ENCODE measurements at regions not wholly inside any gene's neighbourhood (a gene's known extent, or its start where the extent isn't known, plus 50 kb on each side); places are given as distances from the start of the nearest gene placed in this dataset.

DNA sequence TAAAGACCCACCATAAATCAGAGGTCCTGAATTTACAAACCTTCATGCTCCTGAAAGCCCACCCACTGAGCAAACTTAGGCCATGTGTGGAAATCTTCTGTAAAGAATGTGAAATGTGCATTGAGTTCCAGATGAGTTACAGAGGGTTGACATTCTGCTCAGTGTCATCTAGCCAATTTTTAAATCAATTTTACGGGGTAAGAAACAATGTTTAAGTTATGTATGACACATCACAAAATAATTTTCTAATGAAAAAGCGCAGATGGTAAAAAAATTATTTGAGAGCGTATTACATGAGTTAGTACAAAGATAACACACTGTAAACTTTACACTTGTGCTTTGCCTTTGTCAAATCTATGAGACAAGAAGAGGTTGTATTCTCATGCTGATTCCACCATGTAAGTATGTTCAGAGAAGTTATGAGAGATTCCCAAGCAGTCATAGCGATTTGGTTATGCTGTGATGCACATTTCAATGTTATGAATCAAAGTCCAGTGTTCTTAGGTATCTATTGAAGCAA, 446.3 kb downstream of the ADCYAP1 start:
- DNase-seq (ENCODE audit: low read depth): no peak
- no peak for FAIRE-seq
- TF ChIP-seq, protein P1, sequence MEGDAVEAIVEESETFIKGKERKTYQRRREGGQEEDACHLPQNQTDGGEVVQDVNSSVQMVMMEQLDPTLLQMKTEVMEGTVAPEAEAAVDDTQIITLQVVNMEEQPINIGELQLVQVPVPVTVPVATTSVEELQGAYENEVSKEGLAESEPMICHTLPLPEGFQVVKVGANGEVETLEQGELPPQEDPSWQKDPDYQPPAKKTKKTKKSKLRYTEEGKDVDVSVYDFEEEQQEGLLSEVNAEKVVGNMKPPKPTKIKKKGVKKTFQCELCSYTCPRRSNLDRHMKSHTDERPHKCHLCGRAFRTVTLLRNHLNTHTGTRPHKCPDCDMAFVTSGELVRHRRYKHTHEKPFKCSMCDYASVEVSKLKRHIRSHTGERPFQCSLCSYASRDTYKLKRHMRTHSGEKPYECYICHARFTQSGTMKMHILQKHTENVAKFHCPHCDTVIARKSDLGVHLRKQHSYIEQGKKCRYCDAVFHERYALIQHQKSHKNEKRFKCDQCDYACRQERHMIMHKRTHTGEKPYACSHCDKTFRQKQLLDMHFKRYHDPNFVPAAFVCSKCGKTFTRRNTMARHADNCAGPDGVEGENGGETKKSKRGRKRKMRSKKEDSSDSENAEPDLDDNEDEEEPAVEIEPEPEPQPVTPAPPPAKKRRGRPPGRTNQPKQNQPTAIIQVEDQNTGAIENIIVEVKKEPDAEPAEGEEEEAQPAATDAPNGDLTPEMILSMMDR (IDR thresholded peaks at IDR 0.05; ENCODE audit: insufficient read depth, low read length, severe bottlenecking): no peak
- H3K4me3 ChIP-seq (ENCODE audit: low read depth, low read length): no peak overlapping the region
- H3K36me3 ChIP-seq (ENCODE audit: control insufficient read depth, insufficient read depth, low read length): no peaks in the 10 kb centered on the region
- H3K27me3 ChIP-seq (ENCODE audit: control insufficient read depth, insufficient read depth, low read length): no peaks in the 10 kb centered on the region

DNA sequence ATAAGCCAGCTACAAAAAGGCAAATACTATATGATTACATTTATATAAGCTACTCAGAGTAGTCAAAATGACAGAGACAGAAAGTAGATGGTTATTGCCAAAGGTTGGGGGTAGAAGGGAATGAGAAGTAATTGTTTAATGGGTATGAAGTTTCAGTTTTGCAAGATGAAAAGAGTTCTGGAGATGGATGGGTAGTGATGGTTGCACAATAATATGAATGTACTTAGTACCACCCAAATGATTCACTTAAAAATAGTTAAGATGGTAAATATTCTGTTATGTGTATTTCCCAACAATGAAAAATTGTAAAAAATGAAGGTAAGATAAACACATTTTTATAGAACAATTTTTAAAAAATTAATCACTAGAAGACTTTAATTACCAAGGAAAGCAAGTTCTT, 448.4 kb downstream of the ADCYAP1 start:
- Histone ChIP-seq H3K36me3 (ENCODE audit: control insufficient read depth, insufficient read depth, low read length) (no peaks in the 10 kb centered on the region), H3K4me3 (ENCODE audit: low read depth, low read length) (no peak overlapping the region), H3K27me3 (ENCODE audit: control insufficient read depth, insufficient read depth, low read length) (no peaks in the 10 kb centered on the region)
- FAIRE-seq (no peak), DNase-seq (ENCODE audit: low read depth) (no peak)
- TF ChIP-seq, protein P1 (IDR thresholded peaks at IDR 0.05; ENCODE audit: insufficient read depth, low read length, severe bottlenecking): no peak

DNA sequence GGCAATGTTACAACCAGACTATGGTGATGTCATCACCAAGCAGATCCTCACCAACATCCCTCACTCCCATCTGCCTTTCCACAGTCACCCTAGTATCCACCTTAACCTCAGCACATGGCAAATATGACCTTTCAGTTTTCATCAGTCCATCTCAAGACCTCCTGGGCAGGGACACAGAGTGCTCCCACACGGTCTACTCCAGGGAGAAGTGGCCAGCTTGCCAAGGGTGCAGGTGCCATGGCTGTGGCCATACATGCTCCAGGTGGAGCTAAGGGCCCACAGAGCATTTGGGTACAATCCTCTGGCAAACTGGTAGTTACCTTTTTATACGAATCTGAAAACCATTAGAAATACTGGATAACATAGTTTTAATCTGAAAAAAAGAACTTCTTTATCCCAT, 453.1 kb downstream of the ADCYAP1 start:
- H3K36me3 ChIP-seq (ENCODE audit: control insufficient read depth, insufficient read depth, low read length): no peaks in the 10 kb centered on the region
- FAIRE-seq (no peak), DNase-seq (ENCODE audit: low read depth) (no peak)
- no peaks in the 10 kb centered on the region for H3K27me3 ChIP-seq (ENCODE audit: control insufficient read depth, insufficient read depth, low read length)
- TF ChIP-seq, protein P1 (IDR thresholded peaks at IDR 0.05; ENCODE audit: insufficient read depth, low read length, severe bottlenecking): no peak
- H3K4me3 ChIP-seq (ENCODE audit: low read depth, low read length): no peak overlapping the region

DNA sequence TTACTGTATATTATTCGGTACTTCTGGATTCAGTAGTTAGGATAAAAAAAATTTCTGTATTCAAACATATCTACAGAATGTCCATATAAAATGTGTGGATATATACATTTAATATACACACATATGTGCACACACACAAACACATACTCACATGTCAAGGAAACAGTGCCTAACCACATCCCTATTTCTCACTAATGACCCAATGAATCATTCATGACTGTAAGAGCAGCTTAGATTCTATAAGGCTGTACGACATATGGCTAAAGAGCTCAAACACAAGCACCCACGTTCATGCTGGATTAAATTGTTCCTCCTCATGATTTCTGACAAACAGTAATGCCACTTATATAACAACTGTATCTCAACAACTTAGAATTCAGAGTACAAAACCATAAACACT, 457.3 kb downstream of the ADCYAP1 start:
- H3K27me3 ChIP-seq (ENCODE audit: control insufficient read depth, insufficient read depth, low read length): no peaks in the 10 kb centered on the region
- H3K36me3 ChIP-seq (ENCODE audit: control insufficient read depth, insufficient read depth, low read length): no peaks in the 10 kb centered on the region
- TF ChIP-seq, protein P1 (IDR thresholded peaks at IDR 0.05; ENCODE audit: insufficient read depth, low read length, severe bottlenecking): no peak
- DNase-seq (ENCODE audit: low read depth): peak; percentile 1
- no peak overlapping the region for H3K4me3 ChIP-seq (ENCODE audit: low read depth, low read length)
- FAIRE-seq: no peak

DNA sequence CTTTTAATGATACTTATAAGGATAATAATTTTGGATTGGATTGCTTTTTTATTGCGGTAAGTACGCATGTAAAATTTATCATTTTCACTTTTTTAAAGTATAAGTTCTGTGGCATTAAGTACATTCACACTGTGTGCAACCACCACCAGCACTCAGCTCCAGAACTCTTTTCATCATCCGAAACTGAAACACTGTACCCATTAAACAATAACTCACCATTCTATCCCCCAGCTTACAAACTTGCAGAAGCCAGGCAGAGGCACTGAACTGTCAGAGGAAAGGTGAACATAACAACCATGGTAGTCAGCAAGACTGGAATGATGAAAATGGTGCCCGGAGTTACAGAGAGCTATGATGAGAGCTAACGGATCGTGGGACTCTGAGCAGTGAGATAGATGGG, 465.9 kb downstream of the ADCYAP1 start:
- Histone ChIP-seq H3K36me3 (ENCODE audit: control insufficient read depth, insufficient read depth, low read length) (no peaks in the 10 kb centered on the region), H3K27me3 (ENCODE audit: control insufficient read depth, insufficient read depth, low read length) (no peaks in the 10 kb centered on the region), H3K4me3 (ENCODE audit: low read depth, low read length) (no peak overlapping the region)
- DNase-seq (ENCODE audit: low read depth) (no peak), FAIRE-seq (no peak)
- TF ChIP-seq, protein P1 (IDR thresholded peaks at IDR 0.05; ENCODE audit: insufficient read depth, low read length, severe bottlenecking): no peak

DNA sequence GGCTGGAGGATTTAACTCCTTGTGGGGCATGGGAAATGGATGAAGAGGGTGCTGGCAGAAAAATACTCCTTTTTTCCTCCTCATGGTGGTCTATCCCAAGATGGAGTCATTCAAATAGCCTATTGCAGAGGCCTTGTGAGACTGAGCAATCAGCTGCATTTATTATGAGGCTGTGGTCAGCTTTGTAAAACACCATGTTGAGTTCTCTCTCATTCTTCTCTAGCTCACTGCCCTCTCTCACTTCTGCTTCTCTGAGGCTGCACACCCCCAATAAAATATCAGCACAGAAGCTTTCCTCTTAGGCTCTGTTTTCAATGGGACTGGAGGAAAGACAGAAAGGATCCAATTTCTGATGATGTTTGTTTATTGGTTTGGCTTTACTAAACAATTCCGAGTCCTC, 467.1 kb downstream of the ADCYAP1 start:
- TF ChIP-seq, protein P1 (IDR thresholded peaks at IDR 0.05; ENCODE audit: insufficient read depth, low read length, severe bottlenecking): no peak
- no peak overlapping the region for H3K4me3 ChIP-seq (ENCODE audit: low read depth, low read length)
- FAIRE-seq (no peak), DNase-seq (ENCODE audit: low read depth) (no peak)
- H3K36me3 ChIP-seq (ENCODE audit: control insufficient read depth, insufficient read depth, low read length): no peaks in the 10 kb centered on the region
- no peaks in the 10 kb centered on the region for H3K27me3 ChIP-seq (ENCODE audit: control insufficient read depth, insufficient read depth, low read length)

Measured in bronchial epithelial cell (primary cell).